ENCODE measurements at regions not wholly inside any gene's neighbourhood (a gene's known extent, or its start where the extent isn't known, plus 50 kb on each side); places are given as distances from the start of the nearest gene placed in this dataset.

- DNase-seq = no peak
Measured at GRCh38 chr10:130372222-130372621, 236.0 kb downstream of the GLRX3 start.

- DNase-seq = no peak
Measured at GRCh38 chr10:130372866-130373265, 236.7 kb downstream of the GLRX3 start.

- no peak for DNase-seq
Measured at GRCh38 chr10:130377986-130378540, 241.9 kb downstream of the GLRX3 start.

- no peak for DNase-seq
Measured at GRCh38 chr10:130378556-130379400, 242.6 kb downstream of the GLRX3 start.

DNA sequence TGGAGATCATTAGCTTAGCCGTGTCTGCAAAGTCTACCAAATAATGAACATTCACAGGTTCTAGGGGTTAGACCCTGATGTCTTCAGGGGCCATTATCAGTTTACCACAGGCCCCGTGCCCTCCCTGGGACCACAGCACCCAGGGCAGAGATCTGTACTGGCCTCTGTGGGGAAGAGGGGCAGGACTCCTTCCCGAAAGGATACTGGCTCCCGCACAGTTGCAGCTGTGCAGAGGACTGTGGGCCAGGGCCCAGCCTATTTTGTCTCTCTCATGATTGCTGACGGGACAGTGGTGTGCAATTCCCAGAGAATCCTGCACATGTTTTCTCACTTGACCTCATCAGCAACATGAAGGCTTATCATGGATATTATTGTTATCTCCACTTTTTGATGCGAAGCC lies 243.9 kb downstream of the GLRX3 start:
- no peak for DNase-seq

DNA sequence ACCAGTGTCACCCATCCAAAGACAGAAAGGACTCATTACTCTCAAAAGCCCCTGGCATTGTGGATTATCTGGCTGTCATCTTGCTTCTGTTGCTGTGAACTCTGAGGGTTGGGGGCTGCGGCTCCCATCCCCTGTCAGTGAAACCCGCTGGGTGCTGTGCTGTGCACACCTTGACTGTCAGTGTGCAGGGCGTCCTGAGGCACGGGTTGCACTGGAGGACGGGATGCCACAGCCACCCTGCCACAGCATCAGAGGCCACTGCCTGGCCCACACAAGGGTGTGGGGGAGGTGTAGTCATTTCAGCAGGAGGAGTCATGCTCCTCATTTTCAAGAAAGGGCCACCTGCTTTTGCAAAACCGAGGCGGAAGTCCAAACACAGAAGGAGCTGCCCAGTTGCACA lies 245.8 kb downstream of the GLRX3 start:
- no peak for DNase-seq

GRCh38 chr10:130387936-130388580 lies 251.9 kb downstream of the GLRX3 start:
- no peak for DNase-seq

GRCh38 chr10:130388746-130389145 lies 252.6 kb downstream of the GLRX3 start:
- DNase-seq = no peak

DNA sequence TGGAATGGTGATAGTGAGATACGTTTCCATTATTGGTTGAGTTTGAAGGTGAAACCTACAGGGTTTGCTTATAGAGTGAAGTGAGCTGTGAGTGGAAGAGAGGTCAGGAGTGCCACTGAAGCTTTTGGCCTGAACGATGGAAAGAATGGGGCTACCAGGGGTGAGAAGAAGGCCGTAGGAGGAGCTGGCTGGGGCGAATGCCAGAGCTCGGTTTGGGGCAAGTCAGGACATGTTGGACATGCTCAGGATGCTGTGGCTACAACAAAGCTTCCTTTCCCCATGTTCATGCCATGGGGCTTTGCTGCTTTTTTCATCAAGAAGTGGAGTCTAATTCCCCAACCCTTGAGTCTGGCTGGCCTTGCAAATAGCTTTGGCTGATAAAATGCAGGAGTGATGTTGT lies 253.7 kb downstream of the GLRX3 start:
- no peak for DNase-seq

DNA sequence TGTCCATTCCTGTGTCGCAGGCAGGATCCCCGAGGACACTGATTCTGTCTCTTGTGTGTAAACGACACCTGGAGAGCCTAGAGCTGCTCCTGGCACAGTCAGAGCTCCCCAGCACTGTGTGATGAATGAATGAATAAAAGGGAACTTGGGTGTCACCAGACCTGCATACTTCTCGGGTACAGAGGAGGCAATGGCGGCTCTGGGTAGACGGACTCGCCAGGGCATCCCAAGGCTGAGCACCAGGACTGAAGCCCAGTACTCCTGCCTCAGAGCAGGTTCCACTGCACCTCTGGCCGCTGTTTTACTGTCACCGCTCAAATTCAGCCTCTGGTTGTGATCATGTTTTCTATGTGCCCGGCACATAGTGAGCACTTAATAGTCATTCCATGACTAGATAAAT lies 255.8 kb downstream of the GLRX3 start:
- no peak for DNase-seq

- no peak for DNase-seq
Measured at GRCh38 chr10:130393342-130393741, 257.2 kb downstream of the GLRX3 start.

- DNase-seq = no peak
Measured at GRCh38 chr10:130394832-130395231, 258.6 kb downstream of the GLRX3 start.

GRCh38 chr10:130395248-130395936 lies 259.2 kb downstream of the GLRX3 start:
- no peak for DNase-seq

- DNase-seq = no peak
Measured at GRCh38 chr10:130396044-130396443, 259.9 kb downstream of the GLRX3 start.

- DNase-seq = no peak
Measured at GRCh38 chr10:130398090-130398994, 262.2 kb downstream of the GLRX3 start.

DNA sequence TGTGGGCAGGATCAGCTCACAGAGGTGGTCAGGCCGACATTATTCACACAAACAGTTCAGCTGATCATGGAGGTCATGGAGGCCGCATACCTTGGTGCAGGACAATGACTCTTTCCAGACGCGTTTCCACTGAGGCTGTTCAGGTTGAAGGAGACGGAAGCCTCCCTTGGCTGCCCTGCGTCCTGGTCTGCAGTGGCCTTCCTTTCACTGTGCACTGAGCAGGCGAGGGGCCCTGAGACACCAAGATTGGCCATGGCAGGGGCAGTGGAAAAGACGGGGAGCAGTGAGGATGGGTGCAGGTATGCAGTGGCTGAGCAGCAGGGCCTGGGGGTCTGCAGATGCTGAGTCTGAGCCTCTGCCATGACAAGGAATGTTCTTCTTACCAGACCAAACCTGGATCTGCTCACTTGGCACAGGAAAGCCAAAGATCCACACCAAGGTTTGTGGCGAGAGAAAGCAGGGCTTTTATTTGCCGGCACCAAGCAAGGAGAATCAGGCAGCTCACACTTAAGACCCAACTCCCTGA lies 263.3 kb downstream of the GLRX3 start:
- DNase-seq = no peak

- no peak for DNase-seq
Measured at GRCh38 chr10:130400890-130401289, 264.7 kb downstream of the GLRX3 start.

DNA sequence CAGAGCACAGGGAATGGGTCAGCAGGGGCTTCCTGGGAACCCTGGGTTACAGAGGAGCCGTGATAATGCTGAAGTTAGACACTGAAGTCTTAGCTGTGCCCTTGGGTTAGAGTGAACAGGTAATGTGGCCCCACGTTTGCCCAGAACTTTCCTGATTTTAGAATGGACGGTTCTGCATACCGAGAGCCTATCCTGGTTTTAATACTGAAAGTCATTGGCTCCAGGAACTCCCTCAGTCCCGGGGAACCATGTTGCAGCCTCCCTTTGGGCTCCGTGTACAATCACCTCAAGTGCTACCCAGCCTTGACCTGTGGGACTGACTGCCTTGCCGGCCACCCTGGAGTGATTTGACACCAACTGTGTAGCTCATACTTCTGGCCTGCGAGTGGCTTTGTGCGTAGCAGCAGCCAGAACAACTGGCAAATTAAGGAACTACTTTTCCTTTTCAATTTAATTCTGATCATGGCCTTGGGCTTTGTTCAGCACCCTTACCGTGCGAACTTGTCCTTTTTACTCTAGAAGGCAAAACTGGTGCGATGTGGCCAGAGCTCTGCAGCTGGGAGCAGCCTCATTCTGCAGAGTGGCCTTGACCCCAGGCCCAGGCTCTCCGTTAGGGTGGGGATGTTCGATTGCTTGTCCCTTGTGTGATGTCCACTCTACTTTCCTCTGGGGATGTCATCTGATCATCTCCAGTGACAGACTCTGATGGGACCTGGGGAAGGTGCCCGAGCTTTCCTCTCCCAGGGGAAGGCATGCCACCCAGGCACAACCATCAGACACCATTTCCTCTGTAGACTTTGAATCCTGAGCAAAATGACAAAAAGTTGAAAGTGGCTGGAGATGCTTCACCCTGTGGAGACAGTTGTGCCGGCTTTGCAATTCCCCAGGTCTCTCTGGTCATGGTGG lies 265.9 kb downstream of the GLRX3 start:
- DNase-seq = no peak

GRCh38 chr10:130403153-130404075 lies 267.2 kb downstream of the GLRX3 start:
- DNase-seq = no peak
